SU-DHL-6 (cell line): ENCODE measurements at regions not wholly inside any gene's neighbourhood (a gene's known extent, or its start where the extent isn't known, plus 50 kb on each side); places are given as distances from the start of the nearest gene placed in this dataset.

Experiments
- H2AFZ ChIP-seq: fragments of 200-600 bp; sonication (generic); 2 replicates; pipeline ENCODE4 v1.6.1; 2014; ENCODE audit warnings: low read depth, mild to moderate bottlenecking, moderate library complexity, mixed read lengths, antibody characterized with exemption, low read length; ENCODE audit not compliant: severe bottlenecking
- H3F3A ChIP-seq: fragments of 200-600 bp; shearing (Covaris generic); 2 replicates; pipeline ENCODE4 v1.6.0; 2016; ENCODE audit warnings: antibody characterized with exemption, mild to moderate bottlenecking; ENCODE audit not compliant: insufficient read depth
- H3K27ac ChIP-seq: fragments of 200-600 bp; sonication (generic); 2 replicates; pipeline ENCODE4 v1.5.1; 2016; ENCODE audit warnings: low read depth, mild to moderate bottlenecking, low read length, moderate library complexity, mixed read lengths
- H3K27me3 ChIP-seq: fragments of 200-600 bp; sonication (generic), shearing (Covaris generic); 2 replicates; pipeline ENCODE4 v1.6.0; 2014; ENCODE audit warnings: mild to moderate bottlenecking, low read length
- H3K36me3 ChIP-seq: fragments of 200-600 bp; sonication (generic); 2 replicates; pipeline ENCODE4 v1.6.1; 2014; ENCODE audit warnings: mild to moderate bottlenecking, low read length, mixed read lengths
- H3K4me2 ChIP-seq: fragments of 300-600, 200-600 bp; shearing (Covaris generic), sonication (generic); 2 replicates; pipeline ENCODE4 v1.6.0; 2014; ENCODE audit warnings: low read length, low read depth, mild to moderate bottlenecking; ENCODE audit not compliant: poor library complexity, severe bottlenecking
- H3K4me3 ChIP-seq: fragments of 200-600 bp; sonication (generic); 2 replicates; pipeline ENCODE4 v1.5.1; 2014; ENCODE audit warnings: antibody characterized with exemption, low read length, mild to moderate bottlenecking, mixed read lengths; ENCODE audit not compliant: insufficient read depth, poor library complexity, severe bottlenecking
- H3K79me2 ChIP-seq: fragments of 200-600 bp; sonication (generic); 2 replicates; pipeline ENCODE4 v1.6.1; 2014; ENCODE audit warnings: mild to moderate bottlenecking, low read length, moderate library complexity; ENCODE audit not compliant: insufficient read depth
- H3K9ac ChIP-seq: fragments of 200-600 bp; sonication (generic); 2 replicates; pipeline ENCODE4 v1.7.0; 2014; ENCODE audit warnings: mild to moderate bottlenecking, low read length
- H3K9me2 ChIP-seq: fragments of 200-600 bp; sonication (generic); replicated peaks from 2 replicates; pipeline ENCODE4 v1.6.1; 2014; ENCODE audit warnings: low read length; ENCODE audit not compliant: insufficient read depth
- H3K9me3 ChIP-seq: fragments of 200-600 bp; sonication (generic); 2 replicates; pipeline ENCODE4 v1.6.1; 2014; ENCODE audit warnings: low read length, mixed read lengths; ENCODE audit not compliant: insufficient read depth
- H4K20me1 ChIP-seq: fragments of 200-600 bp; sonication (generic); 2 replicates; pipeline ENCODE4 v1.6.1; 2014; ENCODE audit warnings: low read depth, mild to moderate bottlenecking, antibody characterized with exemption, low read length, moderate library complexity, mixed read lengths
- EZH2phosphoT487 ChIP-seq: fragments of 200-600 bp; sonication (generic), shearing (Covaris generic); conservative IDR thresholded peaks from 2 replicates; pipeline ENCODE4 v1.6.1; 2018; ENCODE audit warnings: mild to moderate bottlenecking, antibody characterized with exemption, low read length, moderate library complexity, mixed read lengths
- TF ChIP-seq, protein P1 (sequence below): fragments of 200-600 bp; sonication (generic); IDR thresholded peaks from one replicate; pipeline ENCODE4 v1.5.1; 2017; ENCODE audit warnings: antibody characterized with exemption, mild to moderate bottlenecking, low read length, moderate library complexity; ENCODE audit not compliant: insufficient read depth, poor library complexity, severe bottlenecking

DNA sequence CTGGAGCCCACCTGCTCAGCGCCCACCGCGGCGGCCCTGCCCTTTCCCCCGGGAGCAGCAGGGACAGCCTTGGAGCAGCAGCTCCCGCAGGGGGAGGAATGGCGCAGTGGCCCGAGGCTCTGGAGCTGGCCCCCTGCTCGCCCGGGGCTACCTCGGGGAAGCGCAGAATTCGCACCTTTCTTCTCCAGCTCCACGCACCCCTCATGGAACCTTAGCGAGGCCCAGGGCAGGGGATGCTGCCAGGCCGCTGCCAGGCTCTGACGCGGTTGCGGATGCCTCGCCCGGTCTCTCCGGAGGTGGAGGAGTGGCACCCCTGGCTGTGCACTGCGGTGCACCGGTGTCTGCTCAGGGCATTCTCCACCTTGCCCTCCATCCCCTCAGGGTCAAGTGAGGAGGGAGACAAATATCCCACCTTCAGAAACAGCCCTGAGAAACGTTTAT, 84.9 kb upstream of the MKI67 start:
- Histone ChIP-seq H3K9me3 (no peaks in the 10 kb centered on the region), H3K4me2 (no peak overlapping the region), H3K36me3 (no peaks in the 10 kb centered on the region), H3K27ac (no peak overlapping the region), H4K20me1 (no peaks in the 10 kb centered on the region), H2AFZ (no peak overlapping the region), H3K27me3 (no peaks in the 10 kb centered on the region), H3K9me2 (no peaks in the 10 kb centered on the region), H3K9ac (no peak overlapping the region), H3F3A (no peaks in the 10 kb centered on the region), H3K4me3 (no peak overlapping the region), H3K79me2 (no peaks in the 10 kb centered on the region)
- TF ChIP-seq, protein P1, sequence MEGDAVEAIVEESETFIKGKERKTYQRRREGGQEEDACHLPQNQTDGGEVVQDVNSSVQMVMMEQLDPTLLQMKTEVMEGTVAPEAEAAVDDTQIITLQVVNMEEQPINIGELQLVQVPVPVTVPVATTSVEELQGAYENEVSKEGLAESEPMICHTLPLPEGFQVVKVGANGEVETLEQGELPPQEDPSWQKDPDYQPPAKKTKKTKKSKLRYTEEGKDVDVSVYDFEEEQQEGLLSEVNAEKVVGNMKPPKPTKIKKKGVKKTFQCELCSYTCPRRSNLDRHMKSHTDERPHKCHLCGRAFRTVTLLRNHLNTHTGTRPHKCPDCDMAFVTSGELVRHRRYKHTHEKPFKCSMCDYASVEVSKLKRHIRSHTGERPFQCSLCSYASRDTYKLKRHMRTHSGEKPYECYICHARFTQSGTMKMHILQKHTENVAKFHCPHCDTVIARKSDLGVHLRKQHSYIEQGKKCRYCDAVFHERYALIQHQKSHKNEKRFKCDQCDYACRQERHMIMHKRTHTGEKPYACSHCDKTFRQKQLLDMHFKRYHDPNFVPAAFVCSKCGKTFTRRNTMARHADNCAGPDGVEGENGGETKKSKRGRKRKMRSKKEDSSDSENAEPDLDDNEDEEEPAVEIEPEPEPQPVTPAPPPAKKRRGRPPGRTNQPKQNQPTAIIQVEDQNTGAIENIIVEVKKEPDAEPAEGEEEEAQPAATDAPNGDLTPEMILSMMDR, result no peak
- TF ChIP-seq EZH2phosphoT487, result no peak

DNA sequence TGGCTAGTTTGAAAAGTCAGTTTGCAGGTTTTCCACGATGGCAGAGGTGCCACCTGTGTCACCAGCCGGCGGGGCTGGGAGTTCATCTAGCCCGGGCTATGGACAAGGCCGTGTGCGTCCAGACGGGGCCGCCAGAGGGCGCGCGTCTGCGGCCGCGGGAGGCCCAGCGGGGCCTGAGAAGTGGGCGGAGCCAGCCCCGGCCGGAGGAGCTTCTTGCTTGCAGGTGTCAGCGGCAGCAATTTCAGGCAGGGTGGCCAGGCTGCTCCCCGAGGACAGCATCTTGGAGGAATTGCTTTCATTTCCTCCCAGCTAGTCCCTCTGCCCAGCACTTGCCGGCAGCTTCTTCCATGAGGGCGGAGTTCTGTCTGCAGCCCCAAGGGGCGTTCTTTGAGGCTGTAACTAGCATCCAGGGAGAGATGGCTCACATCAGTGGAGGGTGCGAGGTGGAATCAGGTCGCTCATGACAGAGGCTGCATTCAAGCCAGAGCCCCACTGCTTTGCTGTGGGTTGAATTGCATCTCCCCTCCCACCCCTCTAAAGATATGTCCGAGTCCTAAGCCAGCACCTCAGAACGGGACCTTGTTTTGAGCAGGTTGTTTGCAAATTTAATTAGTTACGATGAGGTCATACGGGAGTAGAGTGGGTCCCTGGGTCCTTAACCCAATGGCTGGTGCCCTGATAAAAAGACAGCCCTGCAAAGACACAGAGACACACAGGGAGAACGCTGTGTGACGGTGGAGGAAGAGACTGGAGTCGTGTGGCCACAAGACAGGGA, 85.9 kb upstream of the MKI67 start:
- Histone ChIP-seq H2AFZ (no peak overlapping the region), H3K27me3 (no peaks in the 10 kb centered on the region), H3K4me2 (peak overlapping the region; percentile 44), H4K20me1 (no peaks in the 10 kb centered on the region), H3K36me3 (no peaks in the 10 kb centered on the region), H3F3A (no peaks in the 10 kb centered on the region), H3K9ac (no peak overlapping the region), H3K4me3 (no peak overlapping the region), H3K9me3 (no peaks in the 10 kb centered on the region), H3K27ac (no peak overlapping the region), H3K9me2 (no peaks in the 10 kb centered on the region), H3K79me2 (no peaks in the 10 kb centered on the region)
- TF ChIP-seq, protein P1, result peak; percentile 91
- no peak for TF ChIP-seq EZH2phosphoT487

DNA sequence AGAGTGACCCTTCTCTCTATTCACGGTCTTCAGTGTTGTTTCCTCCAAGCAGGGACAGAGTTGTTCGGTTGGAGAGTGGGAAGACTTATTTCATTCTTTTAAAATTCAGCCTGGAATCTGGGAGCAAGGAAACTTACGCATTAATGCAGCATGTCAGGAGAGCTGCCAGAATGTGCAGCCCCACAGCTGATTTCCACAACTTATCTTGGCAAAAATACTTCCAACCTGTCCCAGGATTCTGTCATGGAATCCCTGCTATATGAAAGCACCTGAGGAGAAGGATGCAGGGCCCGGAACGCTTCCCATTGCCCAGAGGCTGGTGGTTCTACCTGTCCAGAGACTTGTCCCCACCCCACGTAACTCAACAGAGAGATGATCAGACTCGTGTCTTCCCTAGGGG, 86.9 kb upstream of the MKI67 start:
- Histone ChIP-seq H3K27me3 (no peaks in the 10 kb centered on the region), H3K4me3 (no peak overlapping the region)

More for the DNA sequence above, 86.9 kb upstream of the MKI67 start:
- no peaks in the 10 kb centered on the region for H3K79me2 ChIP-seq
- no peaks in the 10 kb centered on the region for H3K9me3 ChIP-seq
- H4K20me1 ChIP-seq, result no peaks in the 10 kb centered on the region
- no peaks in the 10 kb centered on the region for H3K9me2 ChIP-seq
- no peak overlapping the region for H3K27ac ChIP-seq
- H3K9ac ChIP-seq, result no peak overlapping the region
- no peaks in the 10 kb centered on the region for H3F3A ChIP-seq
- no peaks in the 10 kb centered on the region for H3K36me3 ChIP-seq
- no peak overlapping the region for H3K4me2 ChIP-seq
- H2AFZ ChIP-seq, result no peak overlapping the region
- TF ChIP-seq, protein P1, result no peak
- TF ChIP-seq EZH2phosphoT487, result no peak
